ENCODE measurements at regions not wholly inside any gene's neighbourhood (a gene's known extent, or its start where the extent isn't known, plus 50 kb on each side); places are given as distances from the start of the nearest gene placed in this dataset.

DNA sequence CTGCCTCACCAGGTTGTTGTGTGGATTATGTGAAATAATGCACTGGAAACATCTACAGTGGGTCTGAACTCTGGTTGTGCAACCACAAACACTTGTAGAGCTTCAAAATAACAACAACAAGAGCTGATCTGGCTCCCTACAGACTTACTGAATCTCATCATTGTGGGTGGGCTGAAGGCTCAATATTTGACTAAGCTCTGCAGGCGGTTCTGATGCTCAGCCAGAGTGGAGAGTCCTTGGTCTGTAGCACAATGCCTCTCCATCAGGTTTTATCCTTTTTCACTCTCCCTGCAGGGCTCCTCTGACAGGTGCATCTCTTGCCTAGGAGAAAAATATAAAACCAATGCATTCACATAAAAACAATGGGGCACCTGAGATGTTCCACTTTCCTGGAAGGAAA, 456.3 kb upstream of the ONECUT1 start:
- no peak for TF ChIP-seq POLR2A (IDR thresholded peaks at IDR 0.05)
- TF ChIP-seq, protein P1, sequence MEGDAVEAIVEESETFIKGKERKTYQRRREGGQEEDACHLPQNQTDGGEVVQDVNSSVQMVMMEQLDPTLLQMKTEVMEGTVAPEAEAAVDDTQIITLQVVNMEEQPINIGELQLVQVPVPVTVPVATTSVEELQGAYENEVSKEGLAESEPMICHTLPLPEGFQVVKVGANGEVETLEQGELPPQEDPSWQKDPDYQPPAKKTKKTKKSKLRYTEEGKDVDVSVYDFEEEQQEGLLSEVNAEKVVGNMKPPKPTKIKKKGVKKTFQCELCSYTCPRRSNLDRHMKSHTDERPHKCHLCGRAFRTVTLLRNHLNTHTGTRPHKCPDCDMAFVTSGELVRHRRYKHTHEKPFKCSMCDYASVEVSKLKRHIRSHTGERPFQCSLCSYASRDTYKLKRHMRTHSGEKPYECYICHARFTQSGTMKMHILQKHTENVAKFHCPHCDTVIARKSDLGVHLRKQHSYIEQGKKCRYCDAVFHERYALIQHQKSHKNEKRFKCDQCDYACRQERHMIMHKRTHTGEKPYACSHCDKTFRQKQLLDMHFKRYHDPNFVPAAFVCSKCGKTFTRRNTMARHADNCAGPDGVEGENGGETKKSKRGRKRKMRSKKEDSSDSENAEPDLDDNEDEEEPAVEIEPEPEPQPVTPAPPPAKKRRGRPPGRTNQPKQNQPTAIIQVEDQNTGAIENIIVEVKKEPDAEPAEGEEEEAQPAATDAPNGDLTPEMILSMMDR (IDR thresholded peaks at IDR 0.05), result no peak
